ENCODE measurements at regions not wholly inside any gene's neighbourhood (a gene's known extent, or its start where the extent isn't known, plus 50 kb on each side); places are given as distances from the start of the nearest gene placed in this dataset.
A peak's percentile ranks its signal among the peaks of the same experiment; 100 is the strongest.

GRCh38 chr5:173727839-173728778, 111.7 kb upstream of the BOD1 start:
- DNase-seq: no peak
- 97% methylated on average over 8 of the region's 9 CpGs for WGBS (ENCODE audit: insufficient coverage)
- Histone ChIP-seq H3K36me3 (ENCODE audit: control insufficient read depth in 4 of 4, insufficient read depth in 4 of 4, low read length in 3 of 4) (no peaks in the 10 kb centered on the region), H3K4me1 (ENCODE audit: control extremely low read depth in 1 of 4, control insufficient read depth in 4 of 4, insufficient read depth in 4 of 4, low read length in 3 of 4) (no peaks in the 10 kb centered on the region), H3K9me3 (ENCODE audit: control extremely low read depth in 1 of 5, control insufficient read depth in 4 of 5, insufficient read depth in 2 of 5, low read depth in 1 of 5, low read length in 4 of 5) (peaks cover 0 to 2% (median 0%) of the 10 kb centered on the region in 5 experiments), H3K27ac (ENCODE audit: insufficient read depth in 1 of 2, low read depth in 1 of 2, low read length in 2 of 2, poor library complexity in 1 of 2, severe bottlenecking in 2 of 2) (no peak overlapping the region), H3K4me3 (ENCODE audit: control insufficient read depth in 1 of 7, extremely low read depth in 1 of 7, insufficient read depth in 4 of 7, low read depth in 2 of 7, low read length in 6 of 7) (no peak overlapping the region), H3K27me3 (replicated peaks in 2 of 5; ENCODE audit: control insufficient read depth in 4 of 5, insufficient read depth in 5 of 5, low read length in 4 of 5) (peaks cover 0 to 3% (median 0%) of the 10 kb centered on the region in 5 experiments)
- CTCF ChIA-PET: interaction anchor here (0.7 to 1.8 kb wide), 4 partner anchors 10 to 46 kb away, joined by 3 to 7 read pairs (median 4); no protein-coding TSS in a partner anchor
- POLR2A ChIA-PET: no interaction called here

GRCh38 chr5:173729079-173729765, 112.8 kb upstream of the BOD1 start:
- 90% methylated on average over 5 of the region's 10 CpGs for WGBS (ENCODE audit: insufficient coverage)
- ChIA-PET CTCF (interaction anchor here (1.8 kb wide), 1 partner anchor 11 kb away, joined by 7 read pairs; no protein-coding TSS in a partner anchor), POLR2A (no interaction called here)
- Histone ChIP-seq H3K36me3 (ENCODE audit: control insufficient read depth in 4 of 4, insufficient read depth in 4 of 4, low read length in 3 of 4) (no peaks in the 10 kb centered on the region), H3K27me3 (replicated peaks in 2 of 5; ENCODE audit: control insufficient read depth in 4 of 5, insufficient read depth in 5 of 5, low read length in 4 of 5) (peaks cover 0 to 3% (median 0%) of the 10 kb centered on the region in 5 experiments), H3K9me3 (ENCODE audit: control extremely low read depth in 1 of 5, control insufficient read depth in 4 of 5, insufficient read depth in 2 of 5, low read depth in 1 of 5, low read length in 4 of 5) (peaks cover 0 to 2% (median 0%) of the 10 kb centered on the region in 5 experiments), H3K4me1 (ENCODE audit: control extremely low read depth in 1 of 4, control insufficient read depth in 4 of 4, insufficient read depth in 4 of 4, low read length in 3 of 4) (no peaks in the 10 kb centered on the region), H3K27ac (ENCODE audit: insufficient read depth in 1 of 2, low read depth in 1 of 2, low read length in 2 of 2, poor library complexity in 1 of 2, severe bottlenecking in 2 of 2) (no peak overlapping the region), H3K4me3 (ENCODE audit: control insufficient read depth in 1 of 7, extremely low read depth in 1 of 7, insufficient read depth in 4 of 7, low read depth in 2 of 7, low read length in 6 of 7) (no peak overlapping the region)
- no peak for DNase-seq

GRCh38 chr5:173730632-173731298, 114.3 kb upstream of the BOD1 start:
- Histone ChIP-seq H3K27me3 (replicated peaks in 2 of 5; ENCODE audit: control insufficient read depth in 4 of 5, insufficient read depth in 5 of 5, low read length in 4 of 5) (no peaks in the 10 kb centered on the region), H3K27ac (ENCODE audit: insufficient read depth in 1 of 2, low read depth in 1 of 2, low read length in 2 of 2, poor library complexity in 1 of 2, severe bottlenecking in 2 of 2) (no peak overlapping the region), H3K4me3 (ENCODE audit: control insufficient read depth in 1 of 7, extremely low read depth in 1 of 7, insufficient read depth in 4 of 7, low read depth in 2 of 7, low read length in 6 of 7) (no peak overlapping the region), H3K36me3 (ENCODE audit: control insufficient read depth in 4 of 4, insufficient read depth in 4 of 4, low read length in 3 of 4) (no peaks in the 10 kb centered on the region), H3K4me1 (ENCODE audit: control extremely low read depth in 1 of 4, control insufficient read depth in 4 of 4, insufficient read depth in 4 of 4, low read length in 3 of 4) (no peaks in the 10 kb centered on the region), H3K9me3 (ENCODE audit: control extremely low read depth in 1 of 5, control insufficient read depth in 4 of 5, insufficient read depth in 2 of 5, low read depth in 1 of 5, low read length in 4 of 5) (no peaks in the 10 kb centered on the region)
- POLR2A ChIA-PET: no interaction called here
- CTCF ChIA-PET: interaction anchor here (0.7 to 1.1 kb wide), 2 partner anchors 10 to 67 kb away, joined by 3 read pairs; no protein-coding TSS in a partner anchor
- DNase-seq: no peak
- 99% methylated on average over 13 of the region's 14 CpGs for WGBS (ENCODE audit: insufficient coverage)

DNA sequence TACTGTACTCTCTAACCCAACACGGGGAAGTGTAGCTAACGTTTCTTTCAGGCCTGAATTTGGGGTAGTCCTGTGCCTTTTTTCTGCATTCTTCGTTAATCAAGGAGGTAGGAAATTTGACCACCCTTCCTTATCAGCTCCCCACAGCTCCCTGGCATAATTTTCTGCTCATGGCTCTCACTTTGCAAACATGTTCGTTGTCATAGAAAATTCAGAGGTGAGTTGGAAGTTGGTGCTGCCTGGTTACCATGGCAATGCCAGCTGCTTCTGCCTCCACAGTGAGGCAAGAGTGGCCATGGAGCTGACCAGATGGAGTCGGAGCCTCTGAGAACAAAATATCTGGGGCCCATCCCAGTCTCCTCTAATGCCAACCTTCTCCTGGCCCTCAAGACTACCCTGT, 116.6 kb upstream of the BOD1 start:
- Histone ChIP-seq H3K36me3 (ENCODE audit: control insufficient read depth in 4 of 4, insufficient read depth in 4 of 4, low read length in 3 of 4) (no peaks in the 10 kb centered on the region), H3K9me3 (ENCODE audit: control extremely low read depth in 1 of 5, control insufficient read depth in 4 of 5, insufficient read depth in 2 of 5, low read depth in 1 of 5, low read length in 4 of 5) (no peaks in the 10 kb centered on the region), H3K27me3 (replicated peaks in 2 of 5; ENCODE audit: control insufficient read depth in 4 of 5, insufficient read depth in 5 of 5, low read length in 4 of 5) (no peaks in the 10 kb centered on the region), H3K4me3 (ENCODE audit: control insufficient read depth in 1 of 7, extremely low read depth in 1 of 7, insufficient read depth in 4 of 7, low read depth in 2 of 7, low read length in 6 of 7) (no peak overlapping the region), H3K27ac (ENCODE audit: insufficient read depth in 1 of 2, low read depth in 1 of 2, low read length in 2 of 2, poor library complexity in 1 of 2, severe bottlenecking in 2 of 2) (no peak overlapping the region), H3K4me1 (ENCODE audit: control extremely low read depth in 1 of 4, control insufficient read depth in 4 of 4, insufficient read depth in 4 of 4, low read length in 3 of 4) (peaks cover 0 to 6% (median 4%) of the 10 kb centered on the region in 4 experiments)
- WGBS (ENCODE audit: insufficient coverage): 95% methylated on average over 2 of the region's 5 CpGs
- CTCF ChIA-PET: no interaction called here
- POLR2A ChIA-PET: interaction anchor here (0.6 kb wide), 1 partner anchor 76 kb away, joined by 3 read pairs; no protein-coding TSS in a partner anchor
- peak in 2 of 3 donors; percentile 15 to 20 for DNase-seq

DNA sequence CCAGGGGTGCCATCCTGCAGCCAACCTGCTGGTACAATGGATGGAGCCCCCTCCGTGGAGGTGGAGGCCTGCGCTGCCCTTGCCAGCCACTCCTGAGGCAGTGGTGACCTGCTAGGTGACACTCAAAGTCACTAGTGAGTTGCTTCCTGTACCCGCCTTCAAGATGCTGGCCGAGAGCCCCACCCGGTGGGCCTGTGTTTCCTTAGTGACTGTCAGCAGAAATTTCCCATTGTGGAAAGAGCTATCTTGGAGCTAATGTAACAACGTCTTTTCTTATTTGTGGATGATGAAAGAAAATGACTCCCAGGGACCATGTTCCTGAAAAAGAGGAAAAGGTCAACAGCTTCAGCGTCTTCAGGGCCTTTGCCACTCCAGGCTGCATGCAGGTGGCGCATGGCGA, 117.0 kb upstream of the BOD1 start:
- H3K36me3 ChIP-seq (ENCODE audit: control insufficient read depth in 4 of 4, insufficient read depth in 4 of 4, low read length in 3 of 4): no peaks in the 10 kb centered on the region
- peaks cover 0 to 6% (median 4%) of the 10 kb centered on the region in 4 experiments for H3K4me1 ChIP-seq (ENCODE audit: control extremely low read depth in 1 of 4, control insufficient read depth in 4 of 4, insufficient read depth in 4 of 4, low read length in 3 of 4)
- H3K4me3 ChIP-seq (ENCODE audit: control insufficient read depth in 1 of 7, extremely low read depth in 1 of 7, insufficient read depth in 4 of 7, low read depth in 2 of 7, low read length in 6 of 7): no peak overlapping the region
- ChIA-PET CTCF (no interaction called here), POLR2A (no interaction called here)
- H3K27ac ChIP-seq (ENCODE audit: insufficient read depth in 1 of 2, low read depth in 1 of 2, low read length in 2 of 2, poor library complexity in 1 of 2, severe bottlenecking in 2 of 2): no peak overlapping the region
- no peaks in the 10 kb centered on the region for H3K9me3 ChIP-seq (ENCODE audit: control extremely low read depth in 1 of 5, control insufficient read depth in 4 of 5, insufficient read depth in 2 of 5, low read depth in 1 of 5, low read length in 4 of 5)
- WGBS (ENCODE audit: insufficient coverage): 83% methylated on average over 9 of the region's 9 CpGs
- no peak for DNase-seq
- H3K27me3 ChIP-seq (replicated peaks in 2 of 5; ENCODE audit: control insufficient read depth in 4 of 5, insufficient read depth in 5 of 5, low read length in 4 of 5): no peaks in the 10 kb centered on the region

- Histone ChIP-seq H3K9me3 (ENCODE audit: control extremely low read depth in 1 of 5, control insufficient read depth in 4 of 5, insufficient read depth in 2 of 5, low read depth in 1 of 5, low read length in 4 of 5) (no peaks in the 10 kb centered on the region), H3K27me3 (replicated peaks in 2 of 5; ENCODE audit: control insufficient read depth in 4 of 5, insufficient read depth in 5 of 5, low read length in 4 of 5) (no peaks in the 10 kb centered on the region), H3K27ac (ENCODE audit: insufficient read depth in 1 of 2, low read depth in 1 of 2, low read length in 2 of 2, poor library complexity in 1 of 2, severe bottlenecking in 2 of 2) (no peak overlapping the region), H3K4me1 (ENCODE audit: control extremely low read depth in 1 of 4, control insufficient read depth in 4 of 4, insufficient read depth in 4 of 4, low read length in 3 of 4) (peaks cover 0 to 6% (median 4%) of the 10 kb centered on the region in 4 experiments), H3K4me3 (ENCODE audit: control insufficient read depth in 1 of 7, extremely low read depth in 1 of 7, insufficient read depth in 4 of 7, low read depth in 2 of 7, low read length in 6 of 7) (no peak overlapping the region), H3K36me3 (ENCODE audit: control insufficient read depth in 4 of 4, insufficient read depth in 4 of 4, low read length in 3 of 4) (no peaks in the 10 kb centered on the region)
- DNase-seq: peak in 2 of 3 donors; percentile 53 to 67
- ChIA-PET POLR2A (no interaction called here), CTCF (interaction anchor here (0.8 to 1.2 kb wide), 2 partner anchors 16 to 46 kb away, joined by 3 read pairs; no protein-coding TSS in a partner anchor)
- 81% methylated on average over 17 of the region's 18 CpGs for whole genome bisulfite sequencing (ENCODE audit: insufficient coverage)
Observed at GRCh38 chr5:173733831-173734501, 117.5 kb upstream of the BOD1 start.

Data from common myeloid progenitor, CD34-positive (primary cell).